ENCODE measurements at regions not wholly inside any gene's neighbourhood (a gene's known extent, or its start where the extent isn't known, plus 50 kb on each side); places are given as distances from the start of the nearest gene placed in this dataset.

DNA sequence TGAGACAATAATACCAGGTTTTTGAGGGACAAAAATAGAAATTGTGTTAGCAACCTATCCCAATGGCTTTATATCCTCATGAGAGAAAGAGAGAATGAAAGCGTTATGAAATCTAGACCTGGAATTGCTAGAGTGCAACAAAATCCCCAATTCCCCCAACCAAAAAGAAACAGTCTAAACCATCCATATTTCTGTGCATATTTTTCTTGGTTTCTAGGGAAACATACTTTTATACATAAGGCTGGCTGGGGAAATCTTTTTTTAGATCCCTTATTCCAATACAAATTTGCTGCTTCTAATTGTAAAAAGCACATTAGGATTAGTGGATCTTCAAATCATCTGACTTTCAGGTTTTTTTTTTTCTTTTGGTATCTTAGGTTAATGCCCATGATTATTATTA, 277.0 kb upstream of the SEMA3A start:
- H3K4me1 ChIP-seq, result no peaks in the 10 kb centered on the region
- 74 to 77% (median 76%) methylated on average over 1 of the region's 1 CpG for WGBS, 3 donors
- ATAC-seq (no peak), DNase-seq (no peak)
- H3K27me3 ChIP-seq (ENCODE audit: insufficient read depth in 3 of 3, low read length in 2 of 3), result no peaks in the 10 kb centered on the region
- no peaks in the 10 kb centered on the region for H3K36me3 ChIP-seq (ENCODE audit: insufficient read depth in 1 of 2, low read depth in 1 of 2)
- H3K27ac ChIP-seq, result no peak overlapping the region
- H3K4me3 ChIP-seq, result no peak overlapping the region
- no peaks in the 10 kb centered on the region for H3K9me3 ChIP-seq
- intact Hi-C loops (cut with DNase I), result no loop called here
- TF ChIP-seq, protein P1, sequence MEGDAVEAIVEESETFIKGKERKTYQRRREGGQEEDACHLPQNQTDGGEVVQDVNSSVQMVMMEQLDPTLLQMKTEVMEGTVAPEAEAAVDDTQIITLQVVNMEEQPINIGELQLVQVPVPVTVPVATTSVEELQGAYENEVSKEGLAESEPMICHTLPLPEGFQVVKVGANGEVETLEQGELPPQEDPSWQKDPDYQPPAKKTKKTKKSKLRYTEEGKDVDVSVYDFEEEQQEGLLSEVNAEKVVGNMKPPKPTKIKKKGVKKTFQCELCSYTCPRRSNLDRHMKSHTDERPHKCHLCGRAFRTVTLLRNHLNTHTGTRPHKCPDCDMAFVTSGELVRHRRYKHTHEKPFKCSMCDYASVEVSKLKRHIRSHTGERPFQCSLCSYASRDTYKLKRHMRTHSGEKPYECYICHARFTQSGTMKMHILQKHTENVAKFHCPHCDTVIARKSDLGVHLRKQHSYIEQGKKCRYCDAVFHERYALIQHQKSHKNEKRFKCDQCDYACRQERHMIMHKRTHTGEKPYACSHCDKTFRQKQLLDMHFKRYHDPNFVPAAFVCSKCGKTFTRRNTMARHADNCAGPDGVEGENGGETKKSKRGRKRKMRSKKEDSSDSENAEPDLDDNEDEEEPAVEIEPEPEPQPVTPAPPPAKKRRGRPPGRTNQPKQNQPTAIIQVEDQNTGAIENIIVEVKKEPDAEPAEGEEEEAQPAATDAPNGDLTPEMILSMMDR (IDR thresholded peaks at IDR 0.05), result no peak

DNA sequence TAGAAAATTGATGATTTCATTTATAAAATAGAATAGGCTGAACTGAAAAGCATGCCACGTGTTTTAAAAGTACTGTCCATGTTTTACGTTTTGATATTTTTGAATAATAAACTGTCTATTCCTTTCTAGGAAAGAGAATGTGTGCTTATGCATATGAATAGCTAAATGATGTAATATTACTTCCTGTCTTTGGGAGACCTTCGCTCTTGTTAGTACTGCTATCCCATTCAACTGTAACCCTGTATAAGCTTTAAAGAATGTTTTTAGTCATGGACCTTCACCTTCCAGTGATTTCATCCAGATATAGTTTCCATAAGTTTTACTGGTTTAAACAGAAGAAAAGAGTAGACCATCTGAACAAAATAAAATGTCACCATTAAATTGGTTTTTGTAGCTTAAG, 274.4 kb upstream of the SEMA3A start:
- no peak overlapping the region for H3K4me3 ChIP-seq

DNA sequence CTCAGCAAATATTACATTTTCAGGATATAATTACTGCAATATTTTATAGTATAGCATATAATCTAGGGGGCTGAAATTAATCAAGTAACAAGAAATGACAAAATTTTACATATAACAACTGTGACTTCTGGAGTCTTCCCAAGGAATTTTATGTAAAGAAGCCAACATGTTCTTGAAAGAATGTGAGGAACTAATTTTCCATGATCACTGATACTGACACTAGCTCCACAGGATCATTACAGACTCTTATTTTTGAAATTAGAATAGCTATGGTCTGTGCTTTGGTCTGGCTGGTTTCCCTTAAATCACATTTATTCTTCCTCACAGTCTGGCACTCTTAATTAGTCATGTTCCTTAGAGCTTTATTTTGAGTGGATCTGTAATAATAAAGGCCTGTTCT, 267.7 kb upstream of the SEMA3A start:
- Histone ChIP-seq H3K36me3 (ENCODE audit: insufficient read depth in 1 of 2, low read depth in 1 of 2) (no peaks in the 10 kb centered on the region), H3K4me3 (no peak overlapping the region), H3K9me3 (no peaks in the 10 kb centered on the region), H3K27ac (no peak overlapping the region), H3K4me1 (no peaks in the 10 kb centered on the region), H3K27me3 (ENCODE audit: insufficient read depth in 3 of 3, low read length in 2 of 3) (no peaks in the 10 kb centered on the region)
- TF ChIP-seq, protein P1 (IDR thresholded peaks at IDR 0.05), result no peak
- intact Hi-C loops (cut with DNase I), result no loop called here
- DNase-seq (no peak), ATAC-seq (no peak)

More for the DNA sequence above, 274.4 kb upstream of the SEMA3A start:
- H3K27me3 ChIP-seq (ENCODE audit: insufficient read depth in 3 of 3, low read length in 2 of 3), result no peaks in the 10 kb centered on the region
- 65 to 75% (median 65%) methylated on average over 3 of the region's 3 CpGs for WGBS, 3 donors
- H3K36me3 ChIP-seq (ENCODE audit: insufficient read depth in 1 of 2, low read depth in 1 of 2), result no peaks in the 10 kb centered on the region
- no peaks in the 10 kb centered on the region for H3K4me1 ChIP-seq
- no peak for DNase-seq
- no peak overlapping the region for H3K27ac ChIP-seq
- intact Hi-C loops (cut with DNase I), result no loop called here
- TF ChIP-seq, protein P1 (IDR thresholded peaks at IDR 0.05), result no peak
- no peaks in the 10 kb centered on the region for H3K9me3 ChIP-seq
- no peak for ATAC-seq

DNA sequence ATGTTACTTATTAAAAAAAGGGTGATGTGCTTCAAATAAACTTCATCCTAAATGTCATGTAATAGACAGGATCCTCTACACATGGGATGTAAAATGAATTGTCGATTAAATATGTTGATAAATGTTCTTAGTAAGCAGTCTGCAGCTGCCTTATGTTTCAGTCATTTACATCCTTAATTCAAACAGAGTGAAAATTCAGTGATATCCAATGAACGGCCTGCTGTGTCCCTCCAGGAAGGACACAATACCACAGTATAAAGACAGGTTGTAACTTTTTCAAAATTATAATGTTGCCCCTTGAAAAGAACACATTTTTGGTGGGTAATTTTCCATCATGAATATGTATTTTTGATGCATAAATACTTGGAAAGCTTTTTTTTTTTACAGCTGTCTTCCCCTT, 266.5 kb upstream of the SEMA3A start:
- no peaks in the 10 kb centered on the region for H3K9me3 ChIP-seq
- intact Hi-C loops (cut with DNase I), result no loop called here
- no peak for ATAC-seq
- 45 to 55% (median 49%) methylated on average over 2 of the region's 2 CpGs for WGBS, 3 donors
- TF ChIP-seq, protein P1 (IDR thresholded peaks at IDR 0.05), result no peak
- H3K4me1 ChIP-seq, result no peaks in the 10 kb centered on the region
- no peak overlapping the region for H3K27ac ChIP-seq
- DNase-seq, result no peak
- no peaks in the 10 kb centered on the region for H3K27me3 ChIP-seq (ENCODE audit: insufficient read depth in 3 of 3, low read length in 2 of 3)
- H3K4me3 ChIP-seq, result no peak overlapping the region
- H3K36me3 ChIP-seq (ENCODE audit: insufficient read depth in 1 of 2, low read depth in 1 of 2), result no peaks in the 10 kb centered on the region

DNA sequence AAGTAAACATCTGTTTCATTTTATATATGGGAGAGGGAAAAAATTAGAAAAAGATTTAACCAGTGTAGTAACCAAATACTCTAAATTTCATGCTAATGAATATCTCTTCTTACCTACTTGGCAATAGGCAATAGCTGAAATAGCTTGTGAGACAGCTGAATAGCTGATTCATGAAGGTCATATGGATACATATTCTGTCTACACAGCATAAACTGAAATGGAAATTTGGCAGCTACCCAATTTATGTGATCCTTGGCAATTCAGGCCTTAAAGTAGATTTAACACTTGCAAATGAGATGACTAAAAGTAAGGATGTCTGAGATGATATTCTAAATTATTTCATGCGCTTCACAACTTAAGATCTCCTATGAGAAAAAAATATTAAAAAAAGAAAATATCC, 261.2 kb upstream of the SEMA3A start:
- no peaks in the 10 kb centered on the region for H3K4me1 ChIP-seq
- no peaks in the 10 kb centered on the region for H3K27me3 ChIP-seq (ENCODE audit: insufficient read depth in 3 of 3, low read length in 2 of 3)
- no peak overlapping the region for H3K27ac ChIP-seq
- no peak overlapping the region for H3K4me3 ChIP-seq
- no peaks in the 10 kb centered on the region for H3K9me3 ChIP-seq
- TF ChIP-seq, protein P1 (IDR thresholded peaks at IDR 0.05), result no peak
- no peak for DNase-seq
- H3K36me3 ChIP-seq (ENCODE audit: insufficient read depth in 1 of 2, low read depth in 1 of 2), result no peaks in the 10 kb centered on the region
- 95 to 99% (median 96%) methylated on average over 1 of the region's 1 CpG for WGBS, 3 donors
- no peak for ATAC-seq
- intact Hi-C loops (cut with DNase I), result no loop called here
